GM12873 (cell line): ENCODE measurements at regions not wholly inside any gene's neighbourhood (a gene's known extent, or its start where the extent isn't known, plus 50 kb on each side); places are given as distances from the start of the nearest gene placed in this dataset.

Experiments used
- CTCF ChIP-seq: IDR thresholded peaks from 2 replicates; pipeline ENCODE4 v1.5.1; 2012; ENCODE audit warnings: low read depth, mild to moderate bottlenecking, moderate library complexity, low read length, control low read depth; ENCODE audit not compliant: insufficient read depth; ENCODE audit errors: missing control alignments

- no peak for TF ChIP-seq CTCF
Observed at GRCh38 chr6:9398071-9398766, 962.9 kb upstream of the SLC35B3 start.

- TF ChIP-seq CTCF = no peak
Observed at GRCh38 chr6:9388596-9388995, 953.3 kb upstream of the SLC35B3 start.

- TF ChIP-seq CTCF = no peak
Observed at GRCh38 chr6:9380568-9380967, 945.2 kb upstream of the SLC35B3 start.

- TF ChIP-seq CTCF = no peak
Observed at GRCh38 chr6:9373308-9373707, 938.0 kb upstream of the SLC35B3 start.

- TF ChIP-seq CTCF = no peak
Observed at GRCh38 chr6:9370480-9370879, 935.1 kb upstream of the SLC35B3 start.

- TF ChIP-seq CTCF = no peak
Observed at GRCh38 chr6:9365378-9365777, 930.0 kb upstream of the SLC35B3 start.

- no peak for TF ChIP-seq CTCF
Observed at GRCh38 chr6:9361749-9362148, 926.4 kb upstream of the SLC35B3 start.
